ENCODE measurements at regions not wholly inside any gene's neighbourhood (a gene's known extent, or its start where the extent isn't known, plus 50 kb on each side); places are given as distances from the start of the nearest gene placed in this dataset.

GRCh38 chr14:83309211-83309610 lies 1775.6 kb upstream of the SEL1L start (continued):
- TF ChIP-seq CTCF (IDR thresholded peaks at IDR 0.05; ENCODE audit: poor library complexity, severe bottlenecking): no peak

GRCh38 chr14:83309833-83310232 lies 1776.2 kb upstream of the SEL1L start:
- TF ChIP-seq REST (IDR thresholded peaks at IDR 0.05; ENCODE audit: borderline replicate concordance) (no peak), MXI1 (conservative IDR thresholded peaks at IDR 0.05; ENCODE audit: poor library complexity, severe bottlenecking) (no peak), CTCF (IDR thresholded peaks at IDR 0.05; ENCODE audit: poor library complexity, severe bottlenecking) (no peak), POLR2AphosphoS5 (IDR thresholded peaks at IDR 0.05) (no peak), RAD21 (conservative IDR thresholded peaks at IDR 0.05) (no peak), SMC3 (conservative IDR thresholded peaks at IDR 0.05; ENCODE audit: poor library complexity) (no peak), EZH2 (IDR thresholded peaks at IDR 0.05; ENCODE audit: borderline replicate concordance, insufficient read depth, low read length, poor library complexity, severe bottlenecking) (no peak)
- H2AFZ ChIP-seq (ENCODE audit: low read depth, low read length): no peak overlapping the region

GRCh38 chr14:83312511-83312910 lies 1778.9 kb upstream of the SEL1L start:
- no peaks in the 10 kb centered on the region for H3F3A ChIP-seq (ENCODE audit: insufficient read depth, low read length, poor library complexity, severe bottlenecking)
- no peaks in the 10 kb centered on the region for H3K79me2 ChIP-seq (replicated peaks; ENCODE audit: insufficient read depth, low read length)
- no peak overlapping the region for H3K4me2 ChIP-seq (ENCODE audit: low read length)
- no peaks in the 10 kb centered on the region for H3K9me3 ChIP-seq (ENCODE audit: low read length)
- no peaks in the 10 kb centered on the region for H3K36me3 ChIP-seq (ENCODE audit: insufficient read depth, low read length)
- H3K9ac ChIP-seq (ENCODE audit: low read length): no peak overlapping the region
- no peaks in the 10 kb centered on the region for H3K9me2 ChIP-seq (ENCODE audit: insufficient read depth, low read length)
- no peaks in the 10 kb centered on the region for H4K20me1 ChIP-seq (ENCODE audit: insufficient read depth)
- no peak for TF ChIP-seq CTCF (IDR thresholded peaks at IDR 0.05; ENCODE audit: poor library complexity, severe bottlenecking)
- TF ChIP-seq POLR2AphosphoS5 (IDR thresholded peaks at IDR 0.05): no peak
- no peak for TF ChIP-seq SMC3 (conservative IDR thresholded peaks at IDR 0.05; ENCODE audit: poor library complexity)
- no peak for TF ChIP-seq RAD21 (conservative IDR thresholded peaks at IDR 0.05)
- no peak for TF ChIP-seq REST (IDR thresholded peaks at IDR 0.05; ENCODE audit: borderline replicate concordance)
- TF ChIP-seq TAF1 (IDR thresholded peaks at IDR 0.05; ENCODE audit: low read depth): no peak
- no peak for TF ChIP-seq MXI1 (conservative IDR thresholded peaks at IDR 0.05; ENCODE audit: poor library complexity, severe bottlenecking)
- no peak for TF ChIP-seq EP300 (conservative IDR thresholded peaks at IDR 0.05; ENCODE audit: poor library complexity, severe bottlenecking)
- no peak for TF ChIP-seq EZH2 (IDR thresholded peaks at IDR 0.05; ENCODE audit: borderline replicate concordance, insufficient read depth, low read length, poor library complexity, severe bottlenecking)
- no peak overlapping the region for H3K4me3 ChIP-seq (ENCODE audit: low read length)
- H3K27me3 ChIP-seq (ENCODE audit: insufficient read depth, low read depth, low read length): no peaks in the 10 kb centered on the region
- H2AFZ ChIP-seq (ENCODE audit: low read depth, low read length): no peak overlapping the region
- no peak overlapping the region for H3K27ac ChIP-seq (ENCODE audit: low read length)

More at GRCh38 chr14:83309833-83310232, 1776.2 kb upstream of the SEL1L start:
- Histone ChIP-seq H3K9me2 (ENCODE audit: insufficient read depth, low read length) (no peaks in the 10 kb centered on the region), H3K36me3 (ENCODE audit: insufficient read depth, low read length) (no peaks in the 10 kb centered on the region), H3K27ac (ENCODE audit: low read length) (no peak overlapping the region), H3F3A (ENCODE audit: insufficient read depth, low read length, poor library complexity, severe bottlenecking) (no peaks in the 10 kb centered on the region), H3K9ac (ENCODE audit: low read length) (no peak overlapping the region), H3K27me3 (ENCODE audit: insufficient read depth, low read depth, low read length) (no peaks in the 10 kb centered on the region), H3K4me2 (ENCODE audit: low read length) (no peak overlapping the region), H3K79me2 (replicated peaks; ENCODE audit: insufficient read depth, low read length) (no peaks in the 10 kb centered on the region), H4K20me1 (ENCODE audit: insufficient read depth) (no peaks in the 10 kb centered on the region), H3K4me3 (ENCODE audit: low read length) (no peak overlapping the region), H3K9me3 (ENCODE audit: low read length) (no peaks in the 10 kb centered on the region)
